Liver (tissue), 3 donors: ENCODE measurements at regions not wholly inside any gene's neighbourhood (a gene's known extent, or its start where the extent isn't known, plus 50 kb on each side); places are given as distances from the start of the nearest gene placed in this dataset.

ENCODE experiments used
- ATF3 ChIP-seq: IDR thresholded peaks from 2 replicates; pipeline ENCODE4 v1.6.1; 2016; ENCODE audit warnings: antibody characterized with exemption
- EGR1 ChIP-seq, 2 donors: IDR thresholded peaks; 2 replicates each; pipeline ENCODE4 v1.6.1; 2016 to 2018; ENCODE audit warnings: antibody characterized with exemption in 2 of 2, low read depth in 2 of 2
- FOXA1 ChIP-seq: IDR thresholded peaks from 2 replicates; pipeline ENCODE4 v1.6.1; 2016; ENCODE audit warnings: antibody characterized with exemption
- FOXA2 ChIP-seq: IDR thresholded peaks from 2 replicates; pipeline ENCODE4 v1.6.1; 2016; ENCODE audit warnings: antibody characterized with exemption
- NR2F2 ChIP-seq: IDR thresholded peaks from 2 replicates; pipeline ENCODE4 v1.6.1; 2016; ENCODE audit warnings: antibody characterized with exemption
- RXRA ChIP-seq, 2 donors: IDR thresholded peaks; 2 replicates each; pipeline ENCODE4 v1.6.1; 2017 to 2018; ENCODE audit warnings: antibody characterized with exemption in 2 of 2, mild to moderate bottlenecking in 1 of 2
- TAF1 ChIP-seq: conservative IDR thresholded peaks from 2 replicates; pipeline ENCODE4 v1.6.1; 2016; ENCODE audit warnings: antibody characterized with exemption, mild to moderate bottlenecking
- YY1 ChIP-seq: IDR thresholded peaks from 2 replicates; pipeline ENCODE4 v1.6.1; 2016; ENCODE audit warnings: antibody characterized with exemption, mild to moderate bottlenecking
- TF ChIP-seq, protein P1 (sequence below): fragments of 150-350 bp; IDR thresholded peaks from 2 replicates; pipeline ENCODE4 v1.5.1; 2017; ENCODE audit warnings: improper control_type of control experiment, low read depth, low read length; ENCODE audit not compliant: missing input control
- TF ChIP-seq, protein P2 (sequence below): IDR thresholded peaks from 2 replicates; pipeline ENCODE4 v1.6.1; 2016; ENCODE audit warnings: antibody characterized with exemption
- TF ChIP-seq, protein P3 (sequence below): IDR thresholded peaks from 2 replicates; pipeline ENCODE4 v1.6.1; 2016; ENCODE audit warnings: antibody characterized with exemption
- TF ChIP-seq, protein P4 (sequence below): IDR thresholded peaks from 2 replicates; pipeline ENCODE4 v1.6.1; 2016; ENCODE audit warnings: antibody characterized with exemption, mild to moderate bottlenecking
- donor health status: healthy.
- donor health status: healthy.

DNA sequence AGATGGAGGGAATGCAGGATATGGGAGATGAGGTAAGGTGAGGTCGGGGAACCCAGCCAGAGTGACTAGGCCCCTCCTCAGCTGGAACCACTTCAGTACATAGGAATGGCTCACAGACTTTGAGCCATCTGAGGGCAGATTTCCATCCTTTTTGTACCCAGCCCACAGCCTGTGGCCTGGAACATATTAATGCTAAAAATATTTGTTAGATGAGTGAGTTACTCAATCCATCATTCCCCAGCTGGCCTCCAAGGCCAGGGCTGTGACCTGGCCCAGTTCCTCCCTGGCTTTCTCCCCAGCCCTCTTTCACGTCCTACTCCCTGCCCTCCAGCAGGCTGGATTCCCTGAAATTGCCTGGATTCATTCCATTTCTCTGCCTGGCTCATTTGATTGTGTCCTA lies 57.2 kb upstream of the PRDM11 start:
- TF ChIP-seq FOXA1 = no peak
- TF ChIP-seq, protein P1, sequence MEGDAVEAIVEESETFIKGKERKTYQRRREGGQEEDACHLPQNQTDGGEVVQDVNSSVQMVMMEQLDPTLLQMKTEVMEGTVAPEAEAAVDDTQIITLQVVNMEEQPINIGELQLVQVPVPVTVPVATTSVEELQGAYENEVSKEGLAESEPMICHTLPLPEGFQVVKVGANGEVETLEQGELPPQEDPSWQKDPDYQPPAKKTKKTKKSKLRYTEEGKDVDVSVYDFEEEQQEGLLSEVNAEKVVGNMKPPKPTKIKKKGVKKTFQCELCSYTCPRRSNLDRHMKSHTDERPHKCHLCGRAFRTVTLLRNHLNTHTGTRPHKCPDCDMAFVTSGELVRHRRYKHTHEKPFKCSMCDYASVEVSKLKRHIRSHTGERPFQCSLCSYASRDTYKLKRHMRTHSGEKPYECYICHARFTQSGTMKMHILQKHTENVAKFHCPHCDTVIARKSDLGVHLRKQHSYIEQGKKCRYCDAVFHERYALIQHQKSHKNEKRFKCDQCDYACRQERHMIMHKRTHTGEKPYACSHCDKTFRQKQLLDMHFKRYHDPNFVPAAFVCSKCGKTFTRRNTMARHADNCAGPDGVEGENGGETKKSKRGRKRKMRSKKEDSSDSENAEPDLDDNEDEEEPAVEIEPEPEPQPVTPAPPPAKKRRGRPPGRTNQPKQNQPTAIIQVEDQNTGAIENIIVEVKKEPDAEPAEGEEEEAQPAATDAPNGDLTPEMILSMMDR = no peak
- peak; percentile 94 for TF ChIP-seq NR2F2
- TF ChIP-seq, protein P2, sequence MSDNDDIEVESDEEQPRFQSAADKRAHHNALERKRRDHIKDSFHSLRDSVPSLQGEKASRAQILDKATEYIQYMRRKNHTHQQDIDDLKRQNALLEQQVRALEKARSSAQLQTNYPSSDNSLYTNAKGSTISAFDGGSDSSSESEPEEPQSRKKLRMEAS = no peak
- TF ChIP-seq, protein P3, sequence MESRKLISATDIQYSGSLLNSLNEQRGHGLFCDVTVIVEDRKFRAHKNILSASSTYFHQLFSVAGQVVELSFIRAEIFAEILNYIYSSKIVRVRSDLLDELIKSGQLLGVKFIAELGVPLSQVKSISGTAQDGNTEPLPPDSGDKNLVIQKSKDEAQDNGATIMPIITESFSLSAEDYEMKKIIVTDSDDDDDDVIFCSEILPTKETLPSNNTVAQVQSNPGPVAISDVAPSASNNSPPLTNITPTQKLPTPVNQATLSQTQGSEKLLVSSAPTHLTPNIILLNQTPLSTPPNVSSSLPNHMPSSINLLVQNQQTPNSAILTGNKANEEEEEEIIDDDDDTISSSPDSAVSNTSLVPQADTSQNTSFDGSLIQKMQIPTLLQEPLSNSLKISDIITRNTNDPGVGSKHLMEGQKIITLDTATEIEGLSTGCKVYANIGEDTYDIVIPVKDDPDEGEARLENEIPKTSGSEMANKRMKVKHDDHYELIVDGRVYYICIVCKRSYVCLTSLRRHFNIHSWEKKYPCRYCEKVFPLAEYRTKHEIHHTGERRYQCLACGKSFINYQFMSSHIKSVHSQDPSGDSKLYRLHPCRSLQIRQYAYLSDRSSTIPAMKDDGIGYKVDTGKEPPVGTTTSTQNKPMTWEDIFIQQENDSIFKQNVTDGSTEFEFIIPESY = no peak
- TF ChIP-seq ATF3 = no peak
- TF ChIP-seq YY1 = peak; percentile 43
- no peak for TF ChIP-seq EGR1 (IDR thresholded peaks at IDR 0.05; ENCODE audit: low read depth in 2 of 2)
- no peak for TF ChIP-seq FOXA2
- TF ChIP-seq TAF1 = no peak
- TF ChIP-seq, protein P4, sequence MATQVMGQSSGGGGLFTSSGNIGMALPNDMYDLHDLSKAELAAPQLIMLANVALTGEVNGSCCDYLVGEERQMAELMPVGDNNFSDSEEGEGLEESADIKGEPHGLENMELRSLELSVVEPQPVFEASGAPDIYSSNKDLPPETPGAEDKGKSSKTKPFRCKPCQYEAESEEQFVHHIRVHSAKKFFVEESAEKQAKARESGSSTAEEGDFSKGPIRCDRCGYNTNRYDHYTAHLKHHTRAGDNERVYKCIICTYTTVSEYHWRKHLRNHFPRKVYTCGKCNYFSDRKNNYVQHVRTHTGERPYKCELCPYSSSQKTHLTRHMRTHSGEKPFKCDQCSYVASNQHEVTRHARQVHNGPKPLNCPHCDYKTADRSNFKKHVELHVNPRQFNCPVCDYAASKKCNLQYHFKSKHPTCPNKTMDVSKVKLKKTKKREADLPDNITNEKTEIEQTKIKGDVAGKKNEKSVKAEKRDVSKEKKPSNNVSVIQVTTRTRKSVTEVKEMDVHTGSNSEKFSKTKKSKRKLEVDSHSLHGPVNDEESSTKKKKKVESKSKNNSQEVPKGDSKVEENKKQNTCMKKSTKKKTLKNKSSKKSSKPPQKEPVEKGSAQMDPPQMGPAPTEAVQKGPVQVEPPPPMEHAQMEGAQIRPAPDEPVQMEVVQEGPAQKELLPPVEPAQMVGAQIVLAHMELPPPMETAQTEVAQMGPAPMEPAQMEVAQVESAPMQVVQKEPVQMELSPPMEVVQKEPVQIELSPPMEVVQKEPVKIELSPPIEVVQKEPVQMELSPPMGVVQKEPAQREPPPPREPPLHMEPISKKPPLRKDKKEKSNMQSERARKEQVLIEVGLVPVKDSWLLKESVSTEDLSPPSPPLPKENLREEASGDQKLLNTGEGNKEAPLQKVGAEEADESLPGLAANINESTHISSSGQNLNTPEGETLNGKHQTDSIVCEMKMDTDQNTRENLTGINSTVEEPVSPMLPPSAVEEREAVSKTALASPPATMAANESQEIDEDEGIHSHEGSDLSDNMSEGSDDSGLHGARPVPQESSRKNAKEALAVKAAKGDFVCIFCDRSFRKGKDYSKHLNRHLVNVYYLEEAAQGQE = no peak
- peak; percentile 45 to 85 for TF ChIP-seq RXRA (IDR thresholded peaks at IDR 0.05)
